ENCODE measurements at regions not wholly inside any gene's neighbourhood (a gene's known extent, or its start where the extent isn't known, plus 50 kb on each side); places are given as distances from the start of the nearest gene placed in this dataset.

DNA sequence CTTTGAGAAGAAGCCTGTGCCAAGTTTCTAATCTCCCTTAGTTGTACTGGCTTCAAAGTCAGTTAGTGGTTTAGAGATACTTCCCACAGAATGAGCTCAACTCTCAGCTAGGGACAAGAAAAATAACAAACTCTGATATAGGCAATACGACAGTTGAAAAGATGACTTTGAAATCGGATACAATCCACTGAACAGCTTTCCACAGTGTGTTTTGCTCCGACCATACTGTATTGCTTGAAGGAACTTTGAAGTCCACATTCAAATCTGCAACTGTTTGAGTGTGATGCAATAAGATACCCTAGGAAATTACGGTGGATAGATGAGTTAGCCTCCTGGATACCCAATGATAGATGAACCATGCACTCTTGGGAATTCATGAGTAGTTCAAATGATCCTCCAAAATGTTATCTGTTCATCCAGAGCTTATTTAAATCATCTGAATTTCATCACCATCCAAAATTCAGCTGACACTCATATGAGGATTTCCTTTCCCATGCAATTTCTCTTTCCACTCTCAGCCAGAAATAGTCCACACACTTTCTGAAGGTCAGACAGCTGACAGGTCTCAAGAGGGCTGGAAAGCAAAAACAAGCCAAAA lies 443.8 kb downstream of the HAO1 start:
- intact Hi-C loops (cut with micrococcal nuclease) = no loop called here
- Histone ChIP-seq H3K4me1 (no peaks in the 10 kb centered on the region), H3K36me3 (no peaks in the 10 kb centered on the region), H3K27ac (replicated peaks) (no peak overlapping the region), H3K4me3 (no peak overlapping the region), H3K9me3 (replicated peaks) (peaks cover 23% of the 10 kb centered on the region), H3K27me3 (ENCODE audit: low read depth) (no peaks in the 10 kb centered on the region)
- TF ChIP-seq, protein P1, sequence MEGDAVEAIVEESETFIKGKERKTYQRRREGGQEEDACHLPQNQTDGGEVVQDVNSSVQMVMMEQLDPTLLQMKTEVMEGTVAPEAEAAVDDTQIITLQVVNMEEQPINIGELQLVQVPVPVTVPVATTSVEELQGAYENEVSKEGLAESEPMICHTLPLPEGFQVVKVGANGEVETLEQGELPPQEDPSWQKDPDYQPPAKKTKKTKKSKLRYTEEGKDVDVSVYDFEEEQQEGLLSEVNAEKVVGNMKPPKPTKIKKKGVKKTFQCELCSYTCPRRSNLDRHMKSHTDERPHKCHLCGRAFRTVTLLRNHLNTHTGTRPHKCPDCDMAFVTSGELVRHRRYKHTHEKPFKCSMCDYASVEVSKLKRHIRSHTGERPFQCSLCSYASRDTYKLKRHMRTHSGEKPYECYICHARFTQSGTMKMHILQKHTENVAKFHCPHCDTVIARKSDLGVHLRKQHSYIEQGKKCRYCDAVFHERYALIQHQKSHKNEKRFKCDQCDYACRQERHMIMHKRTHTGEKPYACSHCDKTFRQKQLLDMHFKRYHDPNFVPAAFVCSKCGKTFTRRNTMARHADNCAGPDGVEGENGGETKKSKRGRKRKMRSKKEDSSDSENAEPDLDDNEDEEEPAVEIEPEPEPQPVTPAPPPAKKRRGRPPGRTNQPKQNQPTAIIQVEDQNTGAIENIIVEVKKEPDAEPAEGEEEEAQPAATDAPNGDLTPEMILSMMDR (IDR thresholded peaks at IDR 0.05; ENCODE audit: borderline replicate concordance) = no peak
- DNase-seq = no peak

DNA sequence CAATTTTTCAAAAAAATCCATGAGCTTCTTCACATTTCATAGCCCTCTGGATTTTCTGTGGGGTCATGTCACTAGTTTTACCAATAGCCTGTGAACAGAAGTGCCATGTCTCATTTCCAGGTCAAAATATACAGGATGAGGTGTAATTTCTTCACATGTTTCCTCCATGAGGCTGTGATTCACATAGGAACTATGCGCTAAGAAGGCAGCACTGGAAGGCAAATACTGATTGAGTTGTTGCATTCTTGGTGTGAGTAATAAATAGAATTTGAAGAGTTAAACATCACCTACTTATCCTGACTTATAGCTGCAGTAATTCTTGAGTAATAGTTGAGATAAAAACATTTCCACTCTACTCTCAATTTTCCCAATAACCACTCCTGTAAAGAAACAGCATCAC lies 442.3 kb downstream of the HAO1 start:
- TF ChIP-seq, protein P1 (IDR thresholded peaks at IDR 0.05; ENCODE audit: borderline replicate concordance) = no peak
- Histone ChIP-seq H3K9me3 (replicated peaks) (peaks cover 23% of the 10 kb centered on the region), H3K4me3 (no peak overlapping the region), H3K27ac (replicated peaks) (no peak overlapping the region), H3K27me3 (ENCODE audit: low read depth) (no peaks in the 10 kb centered on the region), H3K36me3 (no peaks in the 10 kb centered on the region), H3K4me1 (no peaks in the 10 kb centered on the region)
- intact Hi-C loops (cut with micrococcal nuclease) = no loop called here
- DNase-seq = no peak

DNA sequence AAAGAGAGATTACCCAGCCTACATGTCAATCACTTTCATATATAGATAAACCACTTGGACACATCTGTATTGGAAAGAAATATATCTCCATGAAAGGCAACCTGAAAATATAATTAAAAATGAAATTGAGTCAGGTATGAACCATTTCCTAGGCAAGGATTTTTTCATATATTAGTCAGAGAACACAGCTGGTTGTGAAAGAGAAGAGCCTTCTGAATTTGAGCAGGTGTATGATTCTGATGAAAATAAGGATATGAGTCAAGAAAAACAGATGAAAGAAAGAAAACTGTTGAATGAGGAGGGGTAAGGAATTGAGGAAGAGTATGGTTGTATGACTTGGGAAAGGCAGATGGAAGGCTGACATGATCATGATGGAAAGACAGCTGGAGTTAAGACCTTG lies 441.1 kb downstream of the HAO1 start:
- no peak for DNase-seq
- Histone ChIP-seq H3K27me3 (ENCODE audit: low read depth) (no peaks in the 10 kb centered on the region), H3K27ac (replicated peaks) (no peak overlapping the region), H3K4me3 (no peak overlapping the region), H3K4me1 (no peaks in the 10 kb centered on the region), H3K36me3 (no peaks in the 10 kb centered on the region), H3K9me3 (replicated peaks) (peaks cover 10% of the 10 kb centered on the region)
- TF ChIP-seq, protein P1 (IDR thresholded peaks at IDR 0.05; ENCODE audit: borderline replicate concordance) = no peak
- intact Hi-C loops (cut with micrococcal nuclease) = no loop called here

- Histone ChIP-seq H3K36me3 (no peaks in the 10 kb centered on the region), H3K4me1 (no peaks in the 10 kb centered on the region), H3K4me3 (no peak overlapping the region), H3K27ac (replicated peaks) (no peak overlapping the region), H3K27me3 (ENCODE audit: low read depth) (no peaks in the 10 kb centered on the region), H3K9me3 (replicated peaks) (no peaks in the 10 kb centered on the region)
- intact Hi-C loops (cut with micrococcal nuclease) = no loop called here
- TF ChIP-seq, protein P1 (IDR thresholded peaks at IDR 0.05; ENCODE audit: borderline replicate concordance) = no peak
- DNase-seq = no peak
Observed at GRCh38 chr20:7500231-7500663, 440.0 kb downstream of the HAO1 start.

- Histone ChIP-seq H3K9me3 (replicated peaks) (no peaks in the 10 kb centered on the region), H3K4me1 (no peaks in the 10 kb centered on the region), H3K4me3 (no peak overlapping the region), H3K27me3 (ENCODE audit: low read depth) (no peaks in the 10 kb centered on the region), H3K36me3 (no peaks in the 10 kb centered on the region), H3K27ac (replicated peaks) (no peak overlapping the region)
- intact Hi-C loops (cut with micrococcal nuclease) = no loop called here
- TF ChIP-seq, protein P1 (IDR thresholded peaks at IDR 0.05; ENCODE audit: borderline replicate concordance) = no peak
- DNase-seq = no peak
Observed at GRCh38 chr20:7503501-7503900, 436.8 kb downstream of the HAO1 start.
